Trophoblast cell (in vitro differentiated cells and primary cell): ENCODE measurements at regions not wholly inside any gene's neighbourhood (a gene's known extent, or its start where the extent isn't known, plus 50 kb on each side); places are given as distances from the start of the nearest gene placed in this dataset.
A peak's percentile ranks its signal among the peaks of the same experiment; 100 is the strongest.
"Not testable (repeated sequence)": the region's sequence is repeated elsewhere in the genome, so short reads cannot be mapped to it uniquely, and the experiment has no call there.

Experiments
- DNase-seq, 2 donors: peaks; one replicate each; pipeline ENCODE4 v3.0.0-alpha.2; 2016
- H2AFZ ChIP-seq: 2 replicates; pipeline ENCODE4 v1.6.1; 2013; ENCODE audit warnings: low read length, moderate library complexity, mild to moderate bottlenecking; ENCODE audit not compliant: insufficient read depth, poor library complexity
- H2AK5ac ChIP-seq: 2 replicates; pipeline ENCODE4 v1.6.1; 2013; ENCODE audit warnings: mild to moderate bottlenecking, low read length
- H2BK120ac ChIP-seq: 2 replicates; pipeline ENCODE4 v1.6.1; 2013; ENCODE audit warnings: low read length, mild to moderate bottlenecking, moderate library complexity; ENCODE audit not compliant: insufficient read depth, poor library complexity
- H2BK12ac ChIP-seq: 2 replicates; pipeline ENCODE4 v1.6.1; 2013; ENCODE audit warnings: mild to moderate bottlenecking, low read length, moderate library complexity
- H2BK5ac ChIP-seq: 2 replicates; pipeline ENCODE4 v1.6.1; 2013; ENCODE audit warnings: low read length, low read depth, moderate library complexity, mild to moderate bottlenecking; ENCODE audit not compliant: poor library complexity
- H3K14ac ChIP-seq: 2 replicates; pipeline ENCODE4 v1.6.1; 2013; ENCODE audit warnings: mild to moderate bottlenecking, low read length
- H3K18ac ChIP-seq: 2 replicates; pipeline ENCODE4 v1.6.1; 2013; ENCODE audit warnings: mild to moderate bottlenecking, low read length
- H3K23ac ChIP-seq: 2 replicates; pipeline ENCODE4 v1.6.1; 2013; ENCODE audit warnings: low read length
- H3K27ac ChIP-seq: 2 replicates; pipeline ENCODE4 v1.5.1; 2013; ENCODE audit warnings: low read depth, mild to moderate bottlenecking, inconsistent platforms, low read length, moderate library complexity
- H3K27me3 ChIP-seq: 2 replicates; pipeline ENCODE4 v1.6.1; 2013; ENCODE audit warnings: inconsistent platforms, mild to moderate bottlenecking, low read length, moderate library complexity; ENCODE audit not compliant: insufficient read depth
- H3K36me3 ChIP-seq, 2 experiments: 1 replicate in 1 of 2; 2 replicates in 1 of 2; pipeline ENCODE4 v1.6.1; 2013; ENCODE audit warnings: low read length in 2 of 2, mild to moderate bottlenecking in 2 of 2, moderate library complexity in 1 of 2; ENCODE audit not compliant: insufficient read depth in 2 of 2, control insufficient read depth in 1 of 2
- H3K4ac ChIP-seq: 2 replicates; pipeline ENCODE4 v1.6.1; 2013; ENCODE audit warnings: low read depth, mild to moderate bottlenecking, low read length, moderate library complexity
- H3K4me1 ChIP-seq, 2 experiments: 1 replicate in 1 of 2; 2 replicates in 1 of 2; pipeline ENCODE4 v1.6.1; 2013; ENCODE audit warnings: low read length in 2 of 2, mild to moderate bottlenecking in 2 of 2, moderate library complexity in 1 of 2; ENCODE audit not compliant: insufficient read depth in 2 of 2, control insufficient read depth in 1 of 2
- H3K4me2 ChIP-seq: 2 replicates; pipeline ENCODE4 v1.6.1; 2013; ENCODE audit warnings: inconsistent platforms, mild to moderate bottlenecking, low read length, moderate library complexity
- H3K4me3 ChIP-seq: 2 replicates; pipeline ENCODE4 v1.5.1; 2013; ENCODE audit warnings: mild to moderate bottlenecking, low read depth, low read length, inconsistent platforms
- H3K79me1 ChIP-seq: one replicate; pipeline ENCODE4 v1.6.1; 2013; ENCODE audit warnings: low read length
- H3K79me2 ChIP-seq: 2 replicates; pipeline ENCODE4 v1.6.1; 2013; ENCODE audit warnings: low read length, mild to moderate bottlenecking; ENCODE audit not compliant: control insufficient read depth, insufficient read depth, poor library complexity
- H3K9ac ChIP-seq: 2 replicates; pipeline ENCODE4 v1.6.1; 2013; ENCODE audit warnings: mild to moderate bottlenecking, low read length
- H3K9me3 ChIP-seq: 2 replicates; pipeline ENCODE4 v1.6.1; 2013; ENCODE audit warnings: low read depth, mild to moderate bottlenecking, control low read depth, inconsistent platforms, low read length; ENCODE audit not compliant: insufficient read depth
- H4K12ac ChIP-seq: 2 replicates; pipeline ENCODE4 v1.6.1; 2013; ENCODE audit warnings: low read depth, mild to moderate bottlenecking, low read length, moderate library complexity
- H4K8ac ChIP-seq: 2 replicates; pipeline ENCODE4 v1.6.1; 2013; ENCODE audit warnings: low read depth, mild to moderate bottlenecking, low read length, moderate library complexity
- H4K91ac ChIP-seq: one replicate; pipeline ENCODE4 v1.6.1; 2013; ENCODE audit warnings: low read depth, mild to moderate bottlenecking, low read length, moderate library complexity
- WGBS: extraction: QIAGEN DNeasy Blood & Tissue Kit; methylation state at CpG from one replicate; pipeline ENCODE4 v1.1.7; 2013; ENCODE audit warnings: missing lambda C conversion rate; ENCODE audit not compliant: insufficient read length, insufficient coverage; ENCODE audit errors: extremely low coverage; 5-methylcytosine and 5-hydroxymethylcytosine counted together

- no peak overlapping the region for H3K14ac ChIP-seq
- H3K4ac ChIP-seq = no peak overlapping the region
- H4K12ac ChIP-seq = no peak overlapping the region
- no peaks in the 10 kb centered on the region for H3K27me3 ChIP-seq
- no peaks in the 10 kb centered on the region for H3K79me2 ChIP-seq
- H2BK120ac ChIP-seq = no peak overlapping the region
- H3K4me1 ChIP-seq = no peaks in the 10 kb centered on the region
- no peak overlapping the region for H3K4me3 ChIP-seq
- no peaks in the 10 kb centered on the region for H3K36me3 ChIP-seq
- no CpG with 5 or more reads among the region's 6 CpGs for WGBS
- H2AFZ ChIP-seq = no peak overlapping the region
- no peaks in the 10 kb centered on the region for H3K79me1 ChIP-seq
- H2BK12ac ChIP-seq = no peak overlapping the region
- no peak overlapping the region for H4K8ac ChIP-seq
- H3K18ac ChIP-seq = no peak overlapping the region
- no peak overlapping the region for H3K9ac ChIP-seq
- H3K23ac ChIP-seq = no peak overlapping the region
- DNase-seq = peak; percentile 2 to 49
- H3K4me2 ChIP-seq = no peak overlapping the region
- no peak overlapping the region for H3K27ac ChIP-seq
- H3K9me3 ChIP-seq = no peaks in the 10 kb centered on the region
- no peak overlapping the region for H2AK5ac ChIP-seq
- no peak overlapping the region for H4K91ac ChIP-seq
- H2BK5ac ChIP-seq = no peak overlapping the region
Measured at GRCh38 chr4:120000591-120001296, 65.9 kb downstream of the MAD2L1 start.

GRCh38 chr4:119996024-119996423 lies 70.6 kb downstream of the MAD2L1 start:
- H2AFZ ChIP-seq, H3K4me1 ChIP-seq, H3K79me1 ChIP-seq, H3K36me3 ChIP-seq, H3K79me2 ChIP-seq, H2BK12ac ChIP-seq, H3K23ac ChIP-seq, H3K27ac ChIP-seq, H3K4me2 ChIP-seq, H2BK5ac ChIP-seq, H3K4me3 ChIP-seq, H4K12ac ChIP-seq, H2AK5ac ChIP-seq, H3K9ac ChIP-seq, H4K8ac ChIP-seq, H3K27me3 ChIP-seq, H4K91ac ChIP-seq, H2BK120ac ChIP-seq, H3K4ac ChIP-seq, H3K18ac ChIP-seq, DNase-seq, H3K9me3 ChIP-seq, H3K14ac ChIP-seq: not testable (repeated sequence)
- no CpG with 5 or more reads among the region's 10 CpGs for WGBS

GRCh38 chr4:119984996-119985395 lies 81.7 kb downstream of the MAD2L1 start:
- Histone ChIP-seq H3K4ac (no peak overlapping the region), H2BK5ac (no peak overlapping the region)
- WGBS = no CpG with 5 or more reads among the region's 2 CpGs

GRCh38 chr4:119982756-119983155 lies 83.9 kb downstream of the MAD2L1 start:
- Histone ChIP-seq H4K8ac (no peak overlapping the region), H3K14ac (no peak overlapping the region)
- no peak for DNase-seq

More at GRCh38 chr4:119984996-119985395, 81.7 kb downstream of the MAD2L1 start:
- Histone ChIP-seq H2BK12ac (no peak overlapping the region), H3K9ac (no peak overlapping the region), H3K79me2 (no peaks in the 10 kb centered on the region), H2AK5ac (no peak overlapping the region), H3K4me2 (no peak overlapping the region), H4K8ac (no peak overlapping the region), H3K18ac (no peak overlapping the region), H2BK120ac (no peak overlapping the region), H3K9me3 (no peaks in the 10 kb centered on the region), H3K27ac (no peak overlapping the region), H3K23ac (no peak overlapping the region), H3K4me3 (no peak overlapping the region), H4K91ac (no peak overlapping the region), H3K79me1 (no peaks in the 10 kb centered on the region), H3K27me3 (no peaks in the 10 kb centered on the region), H3K36me3 (no peaks in the 10 kb centered on the region), H3K14ac (no peak overlapping the region), H2AFZ (no peak overlapping the region), H4K12ac (no peak overlapping the region), H3K4me1 (no peaks in the 10 kb centered on the region)
- no peak for DNase-seq

More at GRCh38 chr4:119982756-119983155, 83.9 kb downstream of the MAD2L1 start:
- H3K4me3 ChIP-seq = no peak overlapping the region
- H2BK12ac ChIP-seq = no peak overlapping the region
- no peak overlapping the region for H3K18ac ChIP-seq
- H3K79me2 ChIP-seq = no peaks in the 10 kb centered on the region
- no peak overlapping the region for H3K23ac ChIP-seq
- no peak overlapping the region for H3K4me2 ChIP-seq
- H3K27ac ChIP-seq = no peak overlapping the region
- no peak overlapping the region for H3K9ac ChIP-seq
- no peaks in the 10 kb centered on the region for H3K4me1 ChIP-seq
- no peak overlapping the region for H4K91ac ChIP-seq
- no peaks in the 10 kb centered on the region for H3K27me3 ChIP-seq
- no peak overlapping the region for H4K12ac ChIP-seq
- no peak overlapping the region for H2AFZ ChIP-seq
- H2BK5ac ChIP-seq = no peak overlapping the region
- H2BK120ac ChIP-seq = no peak overlapping the region
- H3K79me1 ChIP-seq = no peaks in the 10 kb centered on the region
- no peaks in the 10 kb centered on the region for H3K9me3 ChIP-seq
- H2AK5ac ChIP-seq = no peak overlapping the region
- H3K4ac ChIP-seq = no peak overlapping the region
- no peaks in the 10 kb centered on the region for H3K36me3 ChIP-seq
